K562 (cell line): ENCODE measurements at regions not wholly inside any gene's neighbourhood (a gene's known extent, or its start where the extent isn't known, plus 50 kb on each side); places are given as distances from the start of the nearest gene placed in this dataset.
A peak's percentile ranks its signal among the peaks of the same experiment; 100 is the strongest.

Experiments
- ATAC-seq: fragments of 200-7000 bp; cut with Tn5 transposase; 3 replicates; pipeline ENCODE4 v1.9.1; 2020; ENCODE audit warnings: moderate library complexity
- BruUV-seq: library from RNA; stranded (reverse); fragments of 400-500 nt; replicated peaks from 2 replicates; lab custom pipeline; 2021; lab: Mats Ljungman, UMichigan
- CTCF ChIA-PET: fragments of 300-600 bp; formaldehyde crosslinking; extraction: SDS; loops from one replicate; lab custom pipeline; 2021; ENCODE audit warnings: low intra/inter-chr PET ratio; lab: Yijun Ruan, JAX
- POLR2A ChIA-PET: fragments of 300-600, 350-650 bp; sonication (Branson Sonifier 250); formaldehyde crosslinking; extraction: SDS; loops from one replicate; lab custom pipeline; 2021; ENCODE audit warnings: antibody characterized with exemption, inconsistent platforms; lab: Yijun Ruan, JAX
- DNase-seq, 4 experiments: peaks; one replicate each; pipeline versions ENCODE4 v3.0.0 to v3.0.0-alpha.2; 2011 to 2018; ENCODE audit warnings: low spot score in 3 of 4, mixed read lengths in 3 of 4; ENCODE audit errors: extremely low read depth in 1 of 4
- FAIRE-seq: peaks from 2 replicates; lab custom pipeline; 2011; peaks lifted over from hg19 to GRCh38; lab: Jason Lieb, UNC
- H2AFZ ChIP-seq: 2 replicates; pipeline ENCODE4 v1.6.0; 2011; ENCODE audit warnings: low read depth, low read length, control low read depth, inconsistent platforms
- H3K27ac ChIP-seq: fragments of 200-600 bp; 3 replicates; pipeline ENCODE4 v1.8.0; 2011; ENCODE audit warnings: low read depth, mild to moderate bottlenecking, control low read depth, inconsistent platforms, low read length, moderate library complexity, mixed read lengths; ENCODE audit errors: extremely low read depth
- H3K27me3 ChIP-seq, 2 experiments: fragments of 300-600 bp in 1 of 2; 2 replicates in 1 of 2; 3 replicates in 1 of 2; pipeline versions ENCODE4 v1.6.0 to v1.8.0; 2011; ENCODE audit warnings: inconsistent platforms in 2 of 2, low read length in 2 of 2, mild to moderate bottlenecking in 1 of 2, mixed read lengths in 1 of 2, moderate library complexity in 1 of 2; ENCODE audit not compliant: control insufficient read depth in 2 of 2, insufficient read depth in 2 of 2
- H3K36me3 ChIP-seq: fragments of 300-600 bp; 3 replicates; pipeline ENCODE4 v1.8.0; 2011; ENCODE audit warnings: mild to moderate bottlenecking, low read length, inconsistent platforms; ENCODE audit not compliant: control insufficient read depth, insufficient read depth
- H3K4me1 ChIP-seq, 2 experiments: fragments of 200-600 bp in 1 of 2; replicated peaks in 1 of 2; 2 replicates in 1 of 2; 3 replicates in 1 of 2; pipeline versions ENCODE4 v1.5.1 to v1.8.0; 2011; ENCODE audit warnings: inconsistent platforms in 2 of 2, low read length in 2 of 2, mild to moderate bottlenecking in 1 of 2, mixed read lengths in 1 of 2, moderate library complexity in 1 of 2; ENCODE audit not compliant: control insufficient read depth in 2 of 2, insufficient read depth in 2 of 2
- H3K4me2 ChIP-seq: 2 replicates; pipeline ENCODE4 v1.6.1; 2011; ENCODE audit warnings: low read length, control low read depth, inconsistent platforms, mixed read lengths; ENCODE audit not compliant: insufficient read depth
- H3K4me3 ChIP-seq: fragments of 200-600 bp; sonication (generic), shearing (Covaris generic); 2 replicates; pipeline ENCODE4 v1.5.1; 2016; ENCODE audit warnings: control low read depth, inconsistent platforms
- H3K79me2 ChIP-seq: fragments of 200-600 bp; 3 replicates; pipeline ENCODE4 v1.8.0; 2011; ENCODE audit warnings: low read length, inconsistent platforms; ENCODE audit not compliant: control insufficient read depth, insufficient read depth
- H3K9ac ChIP-seq, 2 experiments: 2 replicates each; pipeline versions ENCODE4 v1.6.0 to v1.6.1; 2011; ENCODE audit warnings: low read depth in 2 of 2, low read length in 2 of 2, control low read depth in 1 of 2, inconsistent platforms in 1 of 2, mild to moderate bottlenecking in 1 of 2, mixed read lengths in 1 of 2; ENCODE audit not compliant: insufficient read depth in 1 of 2
- H3K9me1 ChIP-seq: one replicate; pipeline ENCODE4 v1.6.0; 2011; ENCODE audit warnings: inconsistent platforms, mild to moderate bottlenecking, low read length, moderate library complexity; ENCODE audit not compliant: control insufficient read depth, insufficient read depth
- H3K9me3 ChIP-seq: replicated peaks from 2 replicates; pipeline ENCODE4 v1.5.1; 2011; ENCODE audit warnings: low read depth, low read length, inconsistent platforms; ENCODE audit not compliant: control insufficient read depth, insufficient read depth
- H4K20me1 ChIP-seq: replicated peaks from 2 replicates; pipeline ENCODE4 v1.6.1; 2011; ENCODE audit warnings: low read length, inconsistent platforms, mixed read lengths; ENCODE audit not compliant: control insufficient read depth, insufficient read depth
- CEBPB ChIP-seq: fragments of 450-650 bp; IDR thresholded peaks from 2 replicates; pipeline ENCODE4 v1.6.1; 2016; ENCODE audit warnings: missing genetic modification characterization, missing compliant biosample characterization
- CEBPG ChIP-seq, 3 experiments: fragments of 200-800 bp in 1 of 3; sonication (Bioruptor generic) in 1 of 3; sonication (generic) in 1 of 3; formaldehyde crosslinking in 1 of 3; IDR thresholded peaks in 2 of 3; conservative IDR thresholded peaks in 1 of 3; 2 replicates each; pipeline versions ENCODE4 v1.6.1 to v1.8.0; 2016 to 2022; ENCODE audit warnings: missing compliant biosample characterization in 2 of 3, missing genetic modification characterization in 2 of 3, mild to moderate bottlenecking in 1 of 3, missing genetic modification reagents in 1 of 3
- HOXB6 ChIP-seq: fragments of 250-450 bp; sonication (Bioruptor Pico); IDR thresholded peaks from 2 replicates; pipeline ENCODE4 v1.5.1; 2022; ENCODE audit warnings: mild to moderate bottlenecking, borderline replicate concordance
- NONO ChIP-seq, 2 experiments: fragments of 200-400 bp in 1 of 2; fragments of 450-650 bp in 1 of 2; formaldehyde crosslinking in 1 of 2; IDR thresholded peaks; 2 replicates each; pipeline ENCODE4 v1.6.1; 2017; ENCODE audit warnings: low read depth in 2 of 2, mild to moderate bottlenecking in 2 of 2, moderate library complexity in 2 of 2, low read length in 1 of 2
- PATZ1 ChIP-seq: fragments of 250-450 bp; sonication (Bioruptor Pico); IDR thresholded peaks from 2 replicates; pipeline ENCODE4 v1.5.0; 2020; ENCODE audit warnings: mild to moderate bottlenecking, borderline replicate concordance
- WHSC1 ChIP-seq: IDR thresholded peaks from one replicate; pipeline ENCODE4 v1.6.1; 2012; ENCODE audit warnings: low read length, control low read depth, inconsistent platforms
- ZNF124 ChIP-seq: sonication (generic); formaldehyde crosslinking; IDR thresholded peaks from 2 replicates; pipeline ENCODE4 v1.8.1; 2022; ENCODE audit warnings: missing genetic modification reagents
- ZNF445 ChIP-seq: fragments of 250-450 bp; sonication (Bioruptor Pico); IDR thresholded peaks from 2 replicates; pipeline ENCODE4 v1.4.0; 2020; ENCODE audit warnings: low read depth, mild to moderate bottlenecking, moderate library complexity
- WGBS: fragments of 100-300 bp; shearing (Covaris generic); methylation state at CpG from one replicate; pipeline ENCODE4 v1.1.6; 2016; ENCODE audit warnings: low coverage, mixed read lengths; ENCODE audit not compliant: insufficient coverage; ENCODE audit errors: missing lambda C conversion rate; 5-methylcytosine and 5-hydroxymethylcytosine counted together
- in situ Hi-C: fragments of 300-500 bp; cut with MboI; formaldehyde crosslinking; loops from 4 replicates; pipeline ENCODE4 v1.15.0; 2018; ENCODE audit warnings: inconsistent platforms, mixed read lengths
- intact Hi-C: fragments of 100-400 bp; cut with micrococcal nuclease; formaldehyde crosslinking; loops from 2 replicates; pipeline ENCODE4 v1.14.2; 2022

- Histone ChIP-seq H3K36me3 (no peaks in the 10 kb centered on the region), H3K9ac (no peak overlapping the region), H3K4me1 (no peaks in the 10 kb centered on the region), H3K9me1 (no peaks in the 10 kb centered on the region), H3K27ac (no peak overlapping the region), H4K20me1 (no peaks in the 10 kb centered on the region), H3K79me2 (no peaks in the 10 kb centered on the region), H3K9me3 (peaks cover 2% of the 10 kb centered on the region; the same call in 1 of the 2 replicates), H3K27me3 (no peaks in the 10 kb centered on the region), H2AFZ (no peak overlapping the region), H3K4me2 (no peak overlapping the region), H3K4me3 (no peak overlapping the region)
- FAIRE-seq (no peak), DNase-seq (no peak), ATAC-seq (no peak)
- CTCF ChIA-PET: no interaction called here
- intact Hi-C loops (no loop called here), in situ Hi-C loops (no loop called here)
- 0% methylated on average over 4 of the region's 4 CpGs for WGBS
- TF ChIP-seq ZNF445: no peak
- no peak for TF ChIP-seq NONO (IDR thresholded peaks at IDR 0.05; ENCODE audit: low read depth in 2 of 2, low read length in 1 of 2)
- no peak for TF ChIP-seq HOXB6 (CRISPR knock-in tag)
- TF ChIP-seq ZNF124: no peak
- no peak for TF ChIP-seq CEBPG (CRISPR knock-in tag; IDR thresholded peaks at IDR 0.05)
- peak in 1 of 2 experiments; percentile 50; a peak in 1 of 4 replicates for TF ChIP-seq CEBPG (tag; conservative IDR thresholded peaks at IDR 0.05 in 1 of 2, IDR thresholded peaks at IDR 0.05 in 1 of 2)
- peak; percentile 44; the same call in 1 of the 2 replicates for TF ChIP-seq CEBPB (tag)
- TF ChIP-seq WHSC1: no peak
- no peak for TF ChIP-seq PATZ1 (CRISPR knock-in tag)
- BruUV-seq: no TSS peak
- POLR2A ChIA-PET: interaction anchor here (0.5 kb wide), 1 partner anchor 74 kb away, joined by 3 read pairs; no protein-coding TSS in a partner anchor
Observed at GRCh38 chr4:181737744-181738143, 505.5 kb upstream of the TENM3 start.
